Calu3 (cell line): ENCODE measurements at regions not wholly inside any gene's neighbourhood (a gene's known extent, or its start where the extent isn't known, plus 50 kb on each side); places are given as distances from the start of the nearest gene placed in this dataset.

Source experiments
- BruUV-seq: library from RNA; stranded (reverse); fragments of 400-500 nt; replicated peaks from 2 replicates; lab custom pipeline; 2021; lab: Mats Ljungman, UMichigan
- CTCF ChIA-PET: fragments of 300-600 bp; sonication (Branson Sonifier 250); formaldehyde crosslinking; loops from one replicate; lab custom pipeline; 2022; ENCODE audit warnings: antibody characterized with exemption; lab: Charles Lee
- DNase-seq: peaks from one replicate; pipeline ENCODE4 v3.0.0; 2022
- H3K27ac Mint-ChIP-seq: one replicate; pipeline ENCODE4 v1.8.0; 2022; ENCODE audit warnings: mixed read lengths; ENCODE audit not compliant: unreplicated experiment
- H3K27me3 Mint-ChIP-seq: one replicate; pipeline ENCODE4 v1.8.0; 2022; ENCODE audit warnings: mixed read lengths; ENCODE audit not compliant: unreplicated experiment
- H3K36me3 Mint-ChIP-seq: one replicate; pipeline ENCODE4 v1.8.0; 2022; ENCODE audit warnings: mild to moderate bottlenecking, moderate library complexity, mixed read lengths; ENCODE audit not compliant: insufficient read depth, unreplicated experiment
- H3K4me1 Mint-ChIP-seq: one replicate; pipeline ENCODE4 v1.8.0; 2022; ENCODE audit warnings: mild to moderate bottlenecking, low read depth, mixed read lengths; ENCODE audit not compliant: unreplicated experiment
- H3K4me3 Mint-ChIP-seq: one replicate; pipeline ENCODE4 v1.8.0; 2022; ENCODE audit warnings: mild to moderate bottlenecking, low read depth, moderate library complexity, mixed read lengths; ENCODE audit not compliant: unreplicated experiment
- H3K9me3 Mint-ChIP-seq: one replicate; pipeline ENCODE4 v1.8.0; 2022; ENCODE audit warnings: low read depth, mixed read lengths; ENCODE audit not compliant: unreplicated experiment
- intact Hi-C: fragments of 100-400 bp; cut with micrococcal nuclease; formaldehyde crosslinking; loops from one replicate; pipeline ENCODE4 v1.10.0; 2022; ENCODE audit not compliant: unreplicated experiment
- TF ChIP-seq, protein P1 (sequence below): fragments of 200-600 bp; IDR thresholded peaks from one replicate; pipeline ENCODE4 v1.8.0; 2022; ENCODE audit warnings: antibody characterized with exemption; ENCODE audit not compliant: unreplicated experiment

DNA sequence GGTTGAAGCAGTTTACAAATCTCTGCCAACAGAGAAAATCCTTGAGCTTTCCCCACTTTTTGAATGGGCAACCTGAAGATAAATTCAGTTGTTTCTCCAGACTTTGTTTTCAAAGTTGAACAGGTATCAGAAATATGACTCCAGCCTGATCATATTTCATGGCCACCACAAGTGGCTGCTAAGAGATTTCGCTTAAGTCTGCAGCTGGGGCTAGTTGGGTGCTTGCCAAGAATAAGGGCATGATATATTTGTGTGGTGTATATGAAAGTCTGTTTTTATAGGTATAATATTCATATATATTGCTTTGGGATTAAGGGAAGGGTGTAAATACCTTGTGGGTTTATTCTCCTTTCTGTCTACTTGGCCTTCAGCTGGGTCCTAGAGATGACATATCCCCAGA is 168.4 kb upstream of the GDNF start:
- H3K4me3 Mint-ChIP-seq = no peak overlapping the region
- no peaks in the 10 kb centered on the region for H3K36me3 Mint-ChIP-seq
- no TSS peak for BruUV-seq
- no peak overlapping the region for H3K27ac Mint-ChIP-seq
- TF ChIP-seq, protein P1, sequence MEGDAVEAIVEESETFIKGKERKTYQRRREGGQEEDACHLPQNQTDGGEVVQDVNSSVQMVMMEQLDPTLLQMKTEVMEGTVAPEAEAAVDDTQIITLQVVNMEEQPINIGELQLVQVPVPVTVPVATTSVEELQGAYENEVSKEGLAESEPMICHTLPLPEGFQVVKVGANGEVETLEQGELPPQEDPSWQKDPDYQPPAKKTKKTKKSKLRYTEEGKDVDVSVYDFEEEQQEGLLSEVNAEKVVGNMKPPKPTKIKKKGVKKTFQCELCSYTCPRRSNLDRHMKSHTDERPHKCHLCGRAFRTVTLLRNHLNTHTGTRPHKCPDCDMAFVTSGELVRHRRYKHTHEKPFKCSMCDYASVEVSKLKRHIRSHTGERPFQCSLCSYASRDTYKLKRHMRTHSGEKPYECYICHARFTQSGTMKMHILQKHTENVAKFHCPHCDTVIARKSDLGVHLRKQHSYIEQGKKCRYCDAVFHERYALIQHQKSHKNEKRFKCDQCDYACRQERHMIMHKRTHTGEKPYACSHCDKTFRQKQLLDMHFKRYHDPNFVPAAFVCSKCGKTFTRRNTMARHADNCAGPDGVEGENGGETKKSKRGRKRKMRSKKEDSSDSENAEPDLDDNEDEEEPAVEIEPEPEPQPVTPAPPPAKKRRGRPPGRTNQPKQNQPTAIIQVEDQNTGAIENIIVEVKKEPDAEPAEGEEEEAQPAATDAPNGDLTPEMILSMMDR = no peak
- H3K27me3 Mint-ChIP-seq = peaks cover 80% of the 10 kb centered on the region
- no peaks in the 10 kb centered on the region for H3K4me1 Mint-ChIP-seq
- H3K9me3 Mint-ChIP-seq = no peaks in the 10 kb centered on the region
- CTCF ChIA-PET = no interaction called here
- intact Hi-C loops = no loop called here
- DNase-seq = no peak

- no TSS peak for BruUV-seq
- TF ChIP-seq, protein P1 = no peak
- H3K27me3 Mint-ChIP-seq = peaks cover 75% of the 10 kb centered on the region
- DNase-seq = no peak
- CTCF ChIA-PET = no interaction called here
- H3K9me3 Mint-ChIP-seq = peaks cover 6% of the 10 kb centered on the region
- no peaks in the 10 kb centered on the region for H3K36me3 Mint-ChIP-seq
- no peaks in the 10 kb centered on the region for H3K4me1 Mint-ChIP-seq
- intact Hi-C loops = no loop called here
- H3K27ac Mint-ChIP-seq = no peak overlapping the region
- H3K4me3 Mint-ChIP-seq = no peak overlapping the region
These were observed 159.8 kb upstream of the GDNF start for GRCh38 chr5:37999593-37999992.

GRCh38 chr5:37996918-37997317 is 157.1 kb upstream of the GDNF start:
- TF ChIP-seq, protein P1 = no peak
- no peaks in the 10 kb centered on the region for H3K36me3 Mint-ChIP-seq
- intact Hi-C loops = no loop called here
- DNase-seq = no peak
- peaks cover 50% of the 10 kb centered on the region for H3K27me3 Mint-ChIP-seq
- H3K4me1 Mint-ChIP-seq = no peaks in the 10 kb centered on the region
- peaks cover 6% of the 10 kb centered on the region for H3K9me3 Mint-ChIP-seq
- H3K4me3 Mint-ChIP-seq = no peak overlapping the region
- H3K27ac Mint-ChIP-seq = no peak overlapping the region
- BruUV-seq = no TSS peak
- CTCF ChIA-PET = interaction anchor here (0.8 kb wide), 1 partner anchor 1242 kb away, joined by 3 read pairs; no protein-coding TSS in a partner anchor

DNA sequence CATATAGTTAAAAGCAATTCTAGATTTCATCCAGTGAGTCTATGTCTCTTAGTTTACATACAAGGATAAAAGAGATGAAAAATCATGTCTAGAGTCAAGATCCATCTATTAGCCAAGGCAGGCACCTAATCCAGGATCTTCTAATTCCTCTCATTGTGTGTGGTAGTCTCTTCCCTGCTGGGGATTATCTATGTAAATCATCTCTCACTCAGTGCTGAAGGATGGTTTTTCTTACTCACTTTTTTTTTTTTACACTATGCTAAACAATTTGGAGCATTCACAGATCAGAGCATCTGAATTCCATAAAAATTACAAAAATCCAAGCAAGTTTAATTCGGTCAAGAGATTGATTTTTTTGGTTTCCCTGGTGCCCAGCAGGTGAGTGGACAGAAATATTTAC is 154.9 kb upstream of the GDNF start:
- DNase-seq = no peak
- Mint-ChIP-seq H3K27me3 (peaks cover 28% of the 10 kb centered on the region), H3K27ac (no peak overlapping the region), H3K4me1 (no peaks in the 10 kb centered on the region), H3K4me3 (no peak overlapping the region), H3K9me3 (peaks cover 6% of the 10 kb centered on the region), H3K36me3 (no peaks in the 10 kb centered on the region)
- CTCF ChIA-PET = interaction anchor here (0.9 kb wide), 1 partner anchor 1604 kb away, joined by 4 read pairs; no protein-coding TSS in a partner anchor
- TF ChIP-seq, protein P1 = no peak
- BruUV-seq = no TSS peak
- intact Hi-C loops = no loop called here
